ENCODE measurements at regions not wholly inside any gene's neighbourhood (a gene's known extent, or its start where the extent isn't known, plus 50 kb on each side); places are given as distances from the start of the nearest gene placed in this dataset.

DNA sequence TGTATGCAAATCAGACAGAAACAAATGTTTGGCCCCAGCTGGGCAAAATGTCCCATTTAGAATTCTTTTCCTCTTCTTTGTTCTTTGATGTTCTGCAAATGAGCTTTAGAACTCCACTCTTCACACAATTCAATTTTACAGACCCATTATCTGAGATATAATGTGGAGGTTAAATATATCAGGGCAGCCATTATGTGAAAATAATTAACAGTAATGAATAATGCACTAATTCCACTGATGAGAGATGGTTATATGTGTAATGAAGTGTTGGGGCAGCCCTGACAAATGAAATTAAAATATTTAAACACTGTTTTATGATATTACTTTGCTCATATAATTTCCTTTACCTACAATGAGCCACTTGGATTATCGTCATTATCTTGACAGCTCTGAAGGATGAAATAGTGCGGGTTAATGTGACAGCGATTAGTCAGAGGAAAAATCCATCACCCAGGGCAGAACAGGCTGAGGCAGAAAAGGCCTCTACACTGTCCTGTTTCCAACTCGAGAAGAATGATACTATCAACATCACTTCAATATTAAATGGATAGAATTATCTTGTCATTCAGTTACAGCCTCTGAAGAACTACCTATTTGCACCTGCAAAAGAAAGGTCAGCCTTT is 321.1 kb downstream of the RBM26 start:
- DNase-seq (ENCODE audit: low read depth in 2 of 2) = no peak

DNA sequence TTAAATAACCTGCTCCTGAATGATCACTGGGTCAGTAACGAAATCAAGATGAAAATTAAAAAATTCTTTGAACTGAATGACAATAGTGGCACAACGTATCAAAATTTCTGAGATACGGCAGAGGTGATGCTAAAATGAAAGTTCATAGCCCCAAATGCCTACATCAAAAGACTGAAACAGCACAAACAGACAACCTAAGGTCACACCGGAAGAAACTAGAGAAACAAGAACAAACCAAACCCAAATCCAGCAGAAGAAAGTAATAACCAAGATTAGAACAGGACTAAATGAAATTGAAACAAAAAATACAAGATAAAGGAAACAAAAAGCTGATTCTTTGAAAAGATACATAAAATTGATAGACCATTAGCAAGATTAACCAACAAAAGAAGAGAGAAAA is 324.1 kb downstream of the RBM26 start:
- no peak for DNase-seq (ENCODE audit: low read depth in 2 of 2)

DNA sequence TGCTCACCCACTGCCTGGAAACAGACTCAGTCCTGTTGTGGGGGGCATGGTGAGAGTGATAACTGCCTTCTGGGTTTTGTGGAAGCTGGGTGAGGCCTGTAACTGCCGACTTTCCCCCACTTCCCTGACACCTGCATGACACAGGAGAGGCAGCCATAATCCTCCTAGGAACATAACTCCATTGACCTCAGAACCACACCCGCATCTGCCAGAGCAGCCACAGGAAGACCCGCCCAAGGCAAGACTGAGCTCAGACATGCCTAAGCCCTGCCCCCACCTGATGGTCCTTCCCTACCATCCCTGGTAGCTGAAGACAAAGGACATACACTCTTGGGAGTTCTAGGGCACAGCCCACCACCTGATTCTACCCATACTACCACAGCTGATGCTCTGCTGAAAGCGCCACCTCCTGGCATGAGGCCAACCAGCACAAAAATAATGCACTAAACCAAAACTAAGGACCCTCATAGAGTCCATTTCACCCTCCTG is 326.7 kb downstream of the RBM26 start:
- DNase-seq (ENCODE audit: low read depth in 2 of 2) = no peak

DNA sequence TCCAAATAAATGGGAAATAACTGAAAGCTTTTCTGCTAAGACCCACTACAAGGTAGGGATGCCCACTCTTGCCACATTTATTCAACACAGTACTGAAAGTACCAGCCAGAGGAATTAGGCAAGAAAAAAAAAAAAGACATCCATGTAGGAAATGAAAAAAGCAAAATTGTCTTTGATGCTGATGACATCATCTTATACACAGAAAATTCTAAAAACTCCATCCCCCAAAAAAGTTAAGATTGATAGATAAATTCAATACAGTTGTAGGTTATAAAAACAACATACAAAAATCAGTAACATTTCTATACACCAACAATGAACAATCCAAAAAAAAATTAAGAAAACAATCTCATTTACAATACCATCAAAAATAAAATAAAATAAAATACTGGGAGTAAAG is 330.4 kb downstream of the RBM26 start:
- DNase-seq (ENCODE audit: low read depth in 2 of 2) = no peak

DNA sequence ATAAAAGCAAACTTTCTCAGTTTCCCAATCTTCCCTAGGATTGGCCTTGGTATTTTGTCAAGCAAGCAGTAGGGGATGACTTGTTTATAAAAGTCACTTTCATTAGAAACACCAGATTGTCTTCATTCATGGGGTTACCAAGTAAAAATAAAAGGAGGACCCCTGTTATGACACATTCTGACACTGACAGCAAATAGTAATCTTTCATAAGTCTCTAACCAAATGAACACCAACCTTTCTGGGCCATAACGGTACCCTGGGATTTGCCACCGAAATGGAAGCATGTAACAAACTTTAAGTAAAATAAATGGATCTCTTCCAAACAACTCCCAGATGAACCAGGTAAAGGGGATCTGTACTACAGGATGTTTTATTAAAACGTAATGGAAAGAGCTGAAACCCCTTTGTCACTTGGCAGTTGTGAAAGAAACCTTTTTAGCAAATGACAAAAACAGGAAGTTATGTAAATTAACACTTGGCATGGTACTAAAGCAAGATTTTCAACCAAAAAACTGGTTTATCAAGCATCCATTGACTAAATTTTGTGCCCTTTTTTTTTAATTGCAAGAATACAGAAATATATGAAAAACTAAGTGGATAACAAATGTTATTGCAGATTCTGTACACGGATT is 335.6 kb downstream of the RBM26 start:
- DNase-seq (ENCODE audit: low read depth in 2 of 2) = no peak

DNA sequence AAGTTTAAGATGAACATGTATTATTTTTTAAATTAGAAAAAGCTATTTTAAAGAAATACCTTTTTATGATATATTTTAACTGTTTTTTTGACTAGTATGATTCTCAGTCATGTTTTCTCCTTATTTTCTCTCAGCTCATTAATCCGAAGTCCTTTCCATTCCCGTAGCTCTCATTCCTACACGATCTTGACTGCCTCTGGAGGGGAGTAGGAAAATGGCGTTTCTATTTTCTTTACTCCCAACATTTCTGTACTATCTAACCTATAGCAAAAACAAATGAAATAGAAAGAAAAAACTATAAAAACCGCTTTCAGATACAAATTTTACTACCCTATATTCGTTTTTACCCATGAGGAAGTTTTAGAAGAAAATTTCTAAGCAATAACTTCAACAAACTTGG is 343.8 kb downstream of the RBM26 start:
- no peak for DNase-seq (ENCODE audit: low read depth in 2 of 2)

DNA sequence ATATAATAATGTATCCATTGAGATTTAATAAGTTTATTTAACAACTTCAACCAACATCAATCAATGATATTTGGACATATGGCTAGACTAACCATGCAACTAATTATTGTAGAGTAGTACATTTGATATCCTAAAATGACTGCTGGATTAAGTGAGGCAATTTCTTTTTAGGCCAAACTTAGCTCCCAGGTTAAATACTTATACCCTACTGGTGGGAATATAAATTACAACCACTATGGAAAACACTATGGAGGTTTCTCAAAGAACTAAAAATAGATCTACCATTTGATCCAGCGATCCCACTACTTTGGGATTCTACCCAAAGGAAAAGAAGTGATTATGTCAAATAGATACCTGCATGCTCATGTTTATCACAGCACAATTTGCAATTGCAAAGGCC is 345.8 kb downstream of the RBM26 start:
- DNase-seq (ENCODE audit: low read depth in 2 of 2) = no peak

DNA sequence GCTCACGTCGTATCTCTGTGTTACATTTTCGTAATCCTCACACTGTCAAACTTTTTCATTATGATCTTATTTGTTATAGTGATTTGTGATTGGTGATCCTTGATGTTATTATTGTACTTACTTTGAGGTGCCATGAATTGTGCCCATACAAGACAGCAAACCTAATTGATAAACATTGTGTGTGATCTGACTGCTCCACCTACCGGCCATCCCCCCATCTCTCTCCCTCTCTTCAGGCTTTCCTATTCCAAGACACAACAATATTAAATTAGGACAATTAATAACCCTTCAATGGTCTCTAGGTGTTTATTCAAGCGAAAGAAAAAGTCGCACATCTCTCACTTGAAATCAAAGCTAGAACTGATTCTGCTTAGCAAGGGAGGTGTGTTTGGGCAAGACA is 349.3 kb downstream of the RBM26 start:
- no peak for DNase-seq (ENCODE audit: low read depth in 2 of 2)

DNA sequence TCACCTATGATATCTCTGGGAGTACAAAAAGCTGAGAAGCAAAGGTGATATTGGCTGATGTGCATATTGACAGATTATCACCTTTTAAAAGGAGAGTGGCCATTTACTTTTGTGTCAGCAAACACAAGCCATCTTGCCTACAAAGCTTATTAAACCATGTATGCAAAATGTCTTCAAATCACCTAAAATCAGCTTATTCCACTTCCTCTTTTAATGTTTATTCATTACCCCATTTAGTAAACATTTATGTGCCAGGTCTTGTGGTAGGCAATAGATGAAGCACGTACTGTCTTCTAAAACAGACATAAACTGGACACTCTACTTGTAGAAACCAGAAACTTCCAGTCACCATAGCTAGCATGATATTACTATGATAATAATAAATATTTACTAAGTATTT is 354.6 kb downstream of the RBM26 start:
- no peak for DNase-seq (ENCODE audit: low read depth in 2 of 2)

DNA sequence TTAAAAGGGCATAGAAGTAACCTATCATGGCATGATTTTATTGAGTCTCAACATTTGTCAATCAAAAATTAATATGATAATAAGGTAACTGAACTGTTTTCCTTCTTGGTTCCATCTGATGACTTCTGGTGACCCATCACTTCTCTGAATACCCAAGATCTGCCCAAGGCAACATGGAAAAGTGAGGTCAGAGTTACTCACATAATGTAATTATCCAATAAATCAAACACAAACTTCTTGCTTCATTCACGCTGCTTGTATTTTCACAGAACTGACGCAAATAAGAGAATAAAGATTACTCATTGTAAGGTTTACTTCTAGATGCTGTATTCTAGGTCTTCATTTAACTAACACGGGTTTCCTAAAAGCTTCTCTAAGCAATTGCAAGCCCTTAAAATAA is 361.6 kb downstream of the RBM26 start:
- DNase-seq (ENCODE audit: low read depth in 2 of 2) = no peak

DNA sequence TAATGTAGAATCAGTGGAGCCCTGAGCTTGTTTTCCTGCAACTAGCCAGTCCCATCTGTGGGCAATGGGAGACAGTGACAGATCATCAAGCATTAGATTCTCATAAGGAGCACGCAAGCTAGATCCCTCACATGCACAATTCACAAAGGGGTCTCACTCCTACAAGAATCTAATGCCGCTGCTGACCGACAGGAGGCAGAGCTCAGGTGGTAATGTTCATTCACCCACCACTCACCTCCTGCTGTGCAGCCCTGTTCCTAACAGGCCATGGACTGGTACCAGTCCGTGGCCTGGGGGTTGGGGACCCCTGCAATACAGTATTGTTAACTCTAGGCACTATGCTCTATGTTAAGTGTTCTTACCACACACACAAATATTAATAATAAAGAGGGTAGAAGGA is 362.8 kb downstream of the RBM26 start:
- DNase-seq (ENCODE audit: low read depth in 2 of 2) = no peak

DNA sequence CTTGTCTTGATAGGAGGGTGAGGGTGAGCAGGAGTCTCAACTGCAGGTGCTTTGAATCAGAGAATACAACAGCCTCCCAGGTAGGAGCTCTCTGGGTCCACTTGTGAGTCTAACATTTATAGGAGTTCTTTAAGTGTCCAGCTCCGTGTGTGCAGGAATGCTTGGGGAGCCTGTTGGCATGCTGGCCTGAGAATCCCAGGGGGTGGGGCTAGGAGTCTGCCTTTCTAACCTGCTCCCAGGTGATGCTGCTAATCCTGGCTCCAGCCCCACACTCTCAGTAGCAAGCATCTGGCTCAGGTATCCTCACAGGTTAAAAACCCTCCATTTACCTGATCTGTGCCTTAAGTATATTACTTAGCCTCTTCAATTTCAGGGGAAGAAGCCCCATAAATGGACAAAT is 368.9 kb downstream of the RBM26 start:
- DNase-seq (ENCODE audit: low read depth in 2 of 2) = no peak

DNA sequence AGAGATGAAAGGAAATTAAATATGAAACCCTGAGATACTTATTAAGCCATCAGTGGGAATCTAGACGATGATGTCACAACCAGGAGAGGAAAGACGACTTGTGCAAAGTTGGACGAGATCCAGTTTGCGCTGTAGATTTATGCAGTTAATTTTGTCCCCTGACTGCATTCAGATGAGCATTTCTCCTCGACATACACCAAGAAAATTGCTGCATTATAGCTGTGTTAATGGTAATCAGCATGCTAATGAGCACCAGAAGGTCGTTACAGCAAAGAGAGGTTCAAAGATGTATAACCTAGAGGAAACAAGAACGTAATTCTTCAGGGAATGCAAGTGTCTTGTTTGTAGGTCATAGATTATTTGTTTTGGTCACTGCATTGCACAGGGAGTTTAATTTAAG is 371.7 kb downstream of the RBM26 start:
- no peak for DNase-seq (ENCODE audit: low read depth in 2 of 2)

DNA sequence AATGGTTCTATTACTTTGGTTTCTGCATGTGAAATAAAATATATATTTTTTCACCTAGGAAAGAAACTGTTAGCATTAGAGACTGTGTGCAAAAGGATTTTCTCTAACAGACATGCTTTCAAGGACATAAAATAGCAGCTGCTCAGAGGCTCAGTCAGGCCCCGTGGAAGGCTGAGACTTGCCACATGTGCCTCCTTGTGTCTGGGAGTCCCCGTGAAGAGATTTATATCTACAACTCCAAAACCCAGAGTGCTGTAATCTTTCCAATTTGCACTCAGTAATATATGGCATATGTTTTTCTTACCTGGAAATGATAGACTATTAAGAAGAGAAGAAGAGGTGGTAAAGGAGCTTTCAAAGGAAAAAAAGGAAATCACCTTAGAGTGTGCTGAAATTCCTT is 371.6 kb upstream of the OBI1 start:
- DNase-seq (ENCODE audit: low read depth in 2 of 2) = no peak

DNA sequence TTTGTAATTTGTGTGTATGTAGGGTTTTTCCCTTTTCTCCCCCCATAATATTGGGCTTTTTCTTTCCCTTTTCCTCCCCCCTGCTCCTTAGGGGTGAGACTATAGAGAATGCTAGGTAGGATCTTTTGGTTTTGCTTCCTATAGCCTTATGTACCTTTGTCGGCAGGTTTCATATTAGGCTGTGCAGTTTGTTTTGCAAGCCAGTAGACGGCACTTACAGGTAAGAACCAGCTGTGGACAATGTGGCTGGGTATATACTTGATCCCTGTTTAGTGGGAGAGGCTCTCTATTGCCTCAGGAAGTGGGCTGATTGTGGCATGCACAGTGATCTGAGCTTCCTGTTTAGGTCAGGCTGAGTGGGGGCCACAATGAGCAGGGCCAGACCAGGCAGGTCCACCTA is 359.2 kb upstream of the OBI1 start:
- DNase-seq (ENCODE audit: low read depth in 2 of 2) = no peak

DNA sequence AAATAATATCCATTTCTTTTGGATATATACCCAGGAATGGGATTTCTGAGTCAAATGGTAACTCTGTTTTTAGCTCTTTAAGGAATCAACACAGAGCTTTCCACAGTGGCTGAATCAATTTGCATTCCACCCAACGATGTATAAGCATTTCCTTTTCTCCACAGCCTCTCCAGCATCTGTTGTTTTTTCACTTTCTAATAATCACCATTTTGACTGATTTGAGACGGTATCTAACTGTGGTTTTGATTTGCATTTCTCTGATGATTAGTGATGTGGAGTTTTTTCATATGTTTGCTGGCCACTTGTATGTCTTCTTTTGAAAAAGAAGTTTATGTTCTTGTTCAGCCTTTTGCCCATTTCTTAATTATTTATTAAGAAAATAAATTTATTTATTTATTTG is 352.2 kb upstream of the OBI1 start:
- no peak for DNase-seq (ENCODE audit: low read depth in 2 of 2)

DNA sequence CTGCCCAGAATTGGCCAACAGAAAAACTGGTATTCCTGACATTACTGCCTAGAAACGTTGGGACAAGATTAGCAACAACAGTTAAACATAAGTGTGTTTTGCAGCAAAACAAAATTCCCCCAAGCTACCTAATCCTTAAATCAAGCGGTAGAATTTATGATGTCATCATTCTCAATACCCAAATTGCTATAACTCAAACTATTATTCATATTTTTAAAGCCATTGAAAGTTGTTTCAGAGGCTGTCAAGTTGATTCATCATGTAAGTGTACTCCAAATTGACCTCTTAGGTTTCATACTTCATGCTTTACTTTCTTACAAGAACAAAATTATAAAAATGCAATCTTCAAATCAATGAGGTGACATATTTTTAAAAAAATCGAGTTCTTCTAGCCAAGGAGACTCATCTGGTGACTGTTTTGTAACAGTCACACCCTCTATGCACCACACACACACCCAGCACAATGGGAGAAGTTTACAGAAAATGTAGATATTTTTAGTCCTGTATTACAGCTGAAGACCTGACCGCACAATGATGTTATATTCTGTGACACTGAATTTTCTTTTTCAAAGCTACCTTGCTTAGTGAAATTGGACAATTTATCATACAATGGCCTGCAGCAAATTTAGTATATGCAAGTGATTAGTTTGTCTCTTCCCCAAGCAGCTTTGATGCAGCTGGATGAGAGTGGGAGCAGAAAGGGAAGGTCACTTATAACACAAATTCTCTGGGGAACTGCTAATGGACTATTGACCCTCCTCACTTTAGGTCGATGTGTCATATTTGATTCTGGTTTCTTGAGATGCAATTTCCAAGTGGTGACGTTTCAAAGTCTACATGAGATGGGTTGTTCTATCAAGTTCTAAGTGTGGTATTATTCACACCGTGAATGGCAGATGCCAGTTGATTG is 345.3 kb upstream of the OBI1 start:
- DNase-seq (ENCODE audit: low read depth in 2 of 2) = no peak

DNA sequence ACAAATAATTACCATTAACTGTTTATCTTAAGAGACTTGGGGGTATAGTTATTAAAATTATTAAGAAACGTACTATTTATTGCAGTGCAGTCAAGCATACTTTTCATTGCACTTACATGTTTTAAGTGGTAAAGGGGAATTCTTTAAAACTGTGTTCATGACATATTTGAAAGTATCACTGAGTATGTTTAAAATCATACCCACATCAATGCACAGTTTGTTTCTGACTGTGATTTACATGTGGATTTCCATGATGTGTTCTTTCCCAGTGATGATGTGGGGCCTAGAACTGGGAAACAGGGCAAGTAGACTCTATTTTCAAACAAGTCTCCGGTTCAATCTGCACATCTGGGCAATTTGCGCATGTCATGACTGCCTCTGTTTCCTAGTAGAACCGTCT is 340.5 kb upstream of the OBI1 start:
- DNase-seq (ENCODE audit: low read depth in 2 of 2) = no peak

DNA sequence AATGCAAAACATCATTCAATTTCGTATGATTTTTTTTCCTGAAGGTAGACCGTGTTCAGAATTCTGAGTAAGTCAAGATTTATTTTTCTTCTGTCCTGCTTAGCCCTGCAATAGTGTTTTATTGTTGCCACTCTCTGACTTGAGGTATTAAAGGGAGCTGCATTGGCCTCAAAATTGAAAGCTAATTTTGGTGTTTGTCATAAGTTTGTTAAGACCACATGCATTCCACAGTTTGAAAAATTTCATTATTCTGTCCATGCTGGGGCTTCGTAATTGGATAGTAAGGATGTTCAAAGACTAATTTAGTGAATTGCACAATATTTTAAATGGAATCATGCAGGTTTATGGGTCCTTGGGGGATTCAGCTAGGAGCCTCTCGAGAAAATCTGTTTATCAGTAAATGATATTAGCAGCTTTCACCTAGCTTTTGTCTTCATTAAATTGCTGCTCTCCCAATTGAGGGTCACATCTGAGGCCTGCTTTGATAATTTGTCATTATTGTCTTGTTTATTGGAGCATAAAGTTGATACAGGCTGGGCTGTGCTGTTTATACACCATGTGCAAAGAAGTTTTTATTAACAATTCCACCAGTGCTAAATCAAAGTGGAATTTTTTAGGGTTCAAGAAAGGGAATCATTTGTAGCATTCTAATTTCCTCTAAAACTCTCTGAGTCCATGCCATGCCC is 339.8 kb upstream of the OBI1 start:
- no peak for DNase-seq (ENCODE audit: low read depth in 2 of 2)

DNA sequence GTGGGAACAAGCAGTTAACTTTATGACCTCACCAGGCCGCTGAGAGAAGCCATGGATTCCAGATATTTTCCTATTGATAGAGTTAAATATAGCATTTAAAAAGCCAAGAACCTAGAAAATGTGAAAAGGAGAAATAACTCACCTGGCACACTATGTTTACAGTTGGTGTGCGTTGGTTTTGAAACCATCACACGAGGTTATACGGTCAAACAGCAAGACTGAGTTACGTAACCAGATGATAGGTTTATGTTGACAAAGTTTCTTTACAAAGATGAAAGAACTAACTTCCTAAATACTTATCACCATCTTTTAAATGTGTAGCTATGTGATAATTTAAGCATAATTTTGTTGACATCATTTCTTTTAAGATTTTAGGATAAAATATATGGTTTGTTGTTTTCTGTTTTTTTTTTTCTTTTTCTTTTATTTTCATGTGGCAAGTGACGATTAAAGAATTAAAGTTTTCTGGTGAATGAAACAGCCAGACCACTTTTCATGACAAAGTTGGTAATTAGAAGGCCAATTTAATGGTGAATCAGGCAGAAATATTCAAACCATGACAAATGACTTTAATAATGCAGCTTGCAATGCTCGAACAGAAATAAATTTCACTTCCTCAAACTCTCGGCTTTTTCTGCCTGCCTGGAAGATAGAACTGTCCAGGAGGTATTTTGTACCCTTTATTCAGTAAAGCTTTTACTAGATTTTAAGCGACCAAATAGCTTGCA is 339.1 kb upstream of the OBI1 start:
- DNase-seq (ENCODE audit: low read depth in 2 of 2) = no peak

DNA sequence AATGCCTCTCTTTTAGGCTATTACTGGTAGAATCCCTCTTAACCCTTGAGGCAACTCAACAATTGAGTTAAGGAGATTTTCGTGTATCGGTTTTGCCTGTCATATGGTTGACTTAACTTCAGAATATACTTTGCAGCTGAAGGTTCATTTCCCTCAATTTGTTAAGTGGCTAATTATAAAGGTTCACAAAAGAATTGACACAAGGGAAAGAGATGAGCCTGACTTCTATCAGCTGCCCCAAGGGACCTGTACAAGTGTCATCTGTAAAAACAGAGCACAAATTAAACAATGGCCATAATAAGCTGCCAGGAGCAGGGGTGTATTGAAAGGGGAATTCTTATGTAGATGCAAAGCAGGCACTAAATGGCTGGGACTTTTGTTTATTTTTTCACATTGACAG is 334.8 kb upstream of the OBI1 start:
- DNase-seq (ENCODE audit: low read depth in 2 of 2) = no peak

DNA sequence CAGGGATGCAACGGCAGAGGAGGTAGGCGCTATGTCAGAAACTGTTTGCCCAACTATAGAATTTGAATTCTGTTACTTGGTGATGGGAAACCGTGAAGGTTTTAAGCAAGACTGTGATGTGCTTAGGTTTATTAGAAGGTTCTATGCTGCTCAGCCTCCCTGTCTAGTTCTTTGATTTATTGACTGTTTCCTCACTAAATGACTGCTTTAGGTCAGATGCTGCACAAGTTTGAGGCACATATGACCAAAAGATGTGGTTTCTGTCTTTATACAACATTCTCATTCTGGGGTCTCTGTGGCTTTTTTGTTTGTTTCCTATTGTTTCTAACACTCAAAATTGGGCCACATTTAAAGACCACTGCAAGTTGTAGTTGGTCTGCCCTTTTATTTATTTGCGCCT is 323.0 kb upstream of the OBI1 start:
- no peak for DNase-seq (ENCODE audit: low read depth in 2 of 2)

All from stimulated activated CD4-positive, alpha-beta T cell treated with anti-CD3 and anti-CD28 coated beads, Interleukin-1b, Interleukin-23, amount 100 ng/mL, for 4 hours (primary cell).